IMR-90 (cell line): ENCODE measurements at regions not wholly inside any gene's neighbourhood (a gene's known extent, or its start where the extent isn't known, plus 50 kb on each side); places are given as distances from the start of the nearest gene placed in this dataset.

Experiments
- ATAC-seq: fragments of 200-7000 bp; cut with Tn5 transposase; 2 replicates; pipeline ENCODE4 v1.9.1; 2020; ENCODE audit warnings: low read depth, mild to moderate bottlenecking, moderate library complexity
- BruUV-seq: library from RNA; stranded (reverse); fragments of 400-500 nt; replicated peaks from 2 replicates; lab custom pipeline; 2021; lab: Mats Ljungman, UMichigan
- CTCF ChIA-PET: fragments of 300-600 bp; formaldehyde crosslinking; extraction: SDS; loops from one replicate; lab custom pipeline; 2021; ENCODE audit warnings: antibody characterized with exemption; lab: Yijun Ruan, JAX
- POLR2A ChIA-PET: fragments of 300-600 bp; sonication (Branson Sonifier 250); formaldehyde crosslinking; loops from one replicate; lab custom pipeline; 2022; ENCODE audit warnings: antibody characterized with exemption; ENCODE audit not compliant: unreplicated experiment; lab: Charles Lee
- DNase-seq: peaks from one replicate; pipeline ENCODE4 v3.0.0; 2013
- H2AFZ ChIP-seq: replicated peaks from 2 replicates; pipeline ENCODE3; 2013; ENCODE audit warnings: low read length, mild to moderate bottlenecking; ENCODE audit not compliant: poor library complexity
- H2AK5ac ChIP-seq: 2 replicates; pipeline ENCODE4 v1.6.1; 2013; ENCODE audit warnings: low read depth, low read length, inconsistent platforms
- H2AK9ac ChIP-seq: replicated peaks from 2 replicates; pipeline ENCODE3; 2013; ENCODE audit warnings: mild to moderate bottlenecking, low read depth, low read length, moderate library complexity; ENCODE audit not compliant: poor library complexity
- H2BK120ac ChIP-seq: 2 replicates; pipeline ENCODE4 v1.6.1; 2013; ENCODE audit warnings: low read depth, low read length, inconsistent platforms
- H2BK15ac ChIP-seq: 3 replicates; pipeline ENCODE4 v1.6.1; 2013; ENCODE audit warnings: low read depth, low read length, inconsistent platforms
- H2BK20ac ChIP-seq: 2 replicates; pipeline ENCODE4 v1.6.1; 2013; ENCODE audit warnings: low read depth, mild to moderate bottlenecking, inconsistent platforms, low read length, moderate library complexity
- H2BK5ac ChIP-seq: 2 replicates; pipeline ENCODE4 v1.6.1; 2013; ENCODE audit warnings: mild to moderate bottlenecking, low read depth, low read length, inconsistent platforms; ENCODE audit not compliant: poor library complexity, severe bottlenecking
- H3K14ac ChIP-seq: replicated peaks from 2 replicates; pipeline ENCODE4 v1.6.1; 2013; ENCODE audit warnings: low read depth, low read length, inconsistent platforms
- H3K18ac ChIP-seq: 2 replicates; pipeline ENCODE4 v1.6.1; 2013; ENCODE audit warnings: low read depth, low read length, control low read depth
- H3K23ac ChIP-seq: 2 replicates; pipeline ENCODE4 v1.6.1; 2013; ENCODE audit warnings: low read depth, low read length, inconsistent platforms
- H3K27ac ChIP-seq: 2 replicates; pipeline ENCODE4 v1.5.1; 2013; ENCODE audit warnings: mild to moderate bottlenecking, control low read depth, low read length; ENCODE audit not compliant: insufficient read depth
- H3K27me3 ChIP-seq: 2 replicates; pipeline ENCODE4 v1.6.1; 2013; ENCODE audit warnings: low read length; ENCODE audit not compliant: control insufficient read depth, insufficient read depth
- H3K36me3 ChIP-seq: 2 replicates; pipeline ENCODE4 v1.6.1; 2013; ENCODE audit warnings: low read length, mixed read lengths; ENCODE audit not compliant: control insufficient read depth, insufficient read depth
- H3K4ac ChIP-seq: 2 replicates; pipeline ENCODE4 v1.6.1; 2013; ENCODE audit warnings: low read depth, low read length, inconsistent platforms
- H3K4me1 ChIP-seq: 2 replicates; pipeline ENCODE4 v1.6.1; 2013; ENCODE audit warnings: low read length, mixed read lengths; ENCODE audit not compliant: control insufficient read depth, insufficient read depth
- H3K4me2 ChIP-seq: 2 replicates; pipeline ENCODE4 v1.6.1; 2013; ENCODE audit warnings: low read depth, mild to moderate bottlenecking, control low read depth, low read length, moderate library complexity
- H3K4me3 ChIP-seq: 2 replicates; pipeline ENCODE4 v1.5.1; 2013; ENCODE audit warnings: low read depth, mild to moderate bottlenecking, control low read depth, low read length, moderate library complexity; ENCODE audit not compliant: insufficient read depth
- H3K56ac ChIP-seq: 2 replicates; pipeline ENCODE4 v1.6.1; 2013; ENCODE audit warnings: low read length, inconsistent platforms; ENCODE audit not compliant: insufficient read depth; ENCODE audit errors: extremely low read depth
- H3K79me1 ChIP-seq, 2 experiments: 2 replicates each; pipeline ENCODE4 v1.6.1; 2013; ENCODE audit warnings: low read length in 2 of 2, inconsistent platforms in 1 of 2, low read depth in 1 of 2
- H3K9ac ChIP-seq: 2 replicates; pipeline ENCODE4 v1.6.1; 2013; ENCODE audit warnings: low read depth, low read length, control low read depth
- H3K9me1 ChIP-seq: 2 replicates; pipeline ENCODE4 v1.6.1; 2013; ENCODE audit warnings: low read length, inconsistent platforms; ENCODE audit not compliant: insufficient read depth
- H3K9me3 ChIP-seq: 2 replicates; pipeline ENCODE4 v1.6.1; 2013; ENCODE audit warnings: low read length; ENCODE audit not compliant: control insufficient read depth, insufficient read depth
- H4K20me1 ChIP-seq: 2 replicates; pipeline ENCODE4 v1.6.1; 2013; ENCODE audit warnings: low read length, inconsistent platforms; ENCODE audit not compliant: insufficient read depth
- H4K5ac ChIP-seq: 2 replicates; pipeline ENCODE4 v1.6.1; 2013; ENCODE audit warnings: mild to moderate bottlenecking, low read depth, low read length, control low read depth
- H4K8ac ChIP-seq, 2 experiments: 2 replicates each; pipeline ENCODE4 v1.6.1; 2013; ENCODE audit warnings: low read depth in 2 of 2, low read length in 2 of 2, control low read depth in 1 of 2, inconsistent platforms in 1 of 2
- H4K91ac ChIP-seq: 2 replicates; pipeline ENCODE4 v1.6.1; 2013; ENCODE audit warnings: low read depth, low read length, inconsistent platforms; ENCODE audit not compliant: insufficient read depth
- BHLHE40 ChIP-seq: fragments of 150-350 bp; IDR thresholded peaks from 2 replicates; pipeline ENCODE4 v1.6.1; 2016; ENCODE audit warnings: mild to moderate bottlenecking, low read depth, low read length
- CEBPB ChIP-seq: IDR thresholded peaks from 2 replicates; pipeline ENCODE4 v1.6.1; 2012; ENCODE audit warnings: low read depth, low read length, improper control_type of control experiment
- CHD1 ChIP-seq: IDR thresholded peaks from 2 replicates; pipeline ENCODE4 v1.6.1; 2012; ENCODE audit warnings: low read depth, low read length, improper control_type of control experiment
- FOS ChIP-seq: fragments of 150-350 bp; IDR thresholded peaks from 2 replicates; pipeline ENCODE4 v1.6.1; 2016; ENCODE audit warnings: low read depth, low read length
- POLR2A ChIP-seq: IDR thresholded peaks from 2 replicates; pipeline ENCODE4 v1.6.1; 2012; ENCODE audit warnings: mild to moderate bottlenecking, low read depth, low read length
- RCOR1 ChIP-seq: IDR thresholded peaks from 2 replicates; pipeline ENCODE4 v1.6.1; 2012; ENCODE audit warnings: mild to moderate bottlenecking, low read length, improper control_type of control experiment; ENCODE audit not compliant: insufficient replicate concordance
- WGBS, 2 experiments: methylation state at CpG; one replicate each; pipeline versions ENCODE4 v1.1.5 to v1.1.7; 2013; ENCODE audit warnings: missing lambda C conversion rate in 2 of 2; ENCODE audit not compliant: insufficient read length in 1 of 2; ENCODE audit errors: extremely low coverage in 2 of 2; 5-methylcytosine and 5-hydroxymethylcytosine counted together
- dilution Hi-C: fragments of 300-500 bp; cut with HindIII; formaldehyde crosslinking; loops from one replicate; pipeline ENCODE4 v1.14.3; 2018; ENCODE audit warnings: low sequenced_read_pairs; ENCODE audit not compliant: unreplicated experiment
- in situ Hi-C: fragments of 300-500 bp; cut with MboI; formaldehyde crosslinking; loops from 3 replicates; pipeline ENCODE4 v1.14.3; 2019; ENCODE audit warnings: low sequenced_read_pairs, inconsistent platforms, mixed read lengths
- intact Hi-C: fragments of 100-400 bp; cut with micrococcal nuclease; formaldehyde crosslinking; loops from 2 replicates; pipeline ENCODE4 v1.10.0; 2022
- TF ChIP-seq, protein P1 (sequence below): fragments of 150-350 bp; IDR thresholded peaks from 2 replicates; pipeline ENCODE4 v1.6.1; 2016; ENCODE audit warnings: low read depth, mild to moderate bottlenecking, low read length, moderate library complexity, borderline replicate concordance
- TF ChIP-seq, protein P2 (sequence below): fragments of 150-350 bp; IDR thresholded peaks from 2 replicates; pipeline ENCODE4 v1.6.1; 2017; ENCODE audit warnings: mild to moderate bottlenecking, antibody characterized with exemption, low read length, low read depth

DNA sequence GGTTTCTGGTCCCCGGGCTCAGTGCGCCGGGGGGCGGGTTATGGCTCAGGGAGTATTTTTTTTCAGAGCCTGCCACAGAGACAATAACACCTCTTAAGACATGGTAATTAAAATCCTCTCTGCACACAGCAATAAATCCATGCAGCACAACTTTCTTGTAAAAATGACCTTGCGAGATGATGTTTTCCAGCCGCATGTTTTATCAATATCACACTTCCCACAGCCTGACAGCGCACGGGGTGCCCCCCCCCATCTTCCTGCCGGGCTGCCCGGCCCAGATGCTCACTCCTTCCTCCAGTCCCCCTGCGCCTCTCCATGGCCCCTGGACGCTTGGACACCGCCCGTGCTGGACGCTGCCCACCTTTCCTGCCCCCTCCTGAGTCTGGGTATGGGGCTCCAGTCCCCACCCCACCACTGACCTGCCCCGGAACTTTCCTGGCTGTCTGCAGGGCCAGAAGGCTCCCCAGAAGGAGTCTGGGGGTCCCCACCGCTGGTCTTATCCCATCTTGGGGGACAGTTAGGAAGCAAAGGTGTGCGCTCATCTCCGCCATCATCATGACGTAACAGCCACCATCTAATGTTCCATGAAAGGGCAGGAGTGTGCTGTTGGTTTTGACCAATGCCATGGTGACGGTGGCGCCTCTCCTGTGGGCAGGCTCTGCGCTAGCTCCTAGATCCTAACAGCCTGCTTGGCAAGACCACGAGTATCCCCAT, 182.9 kb downstream of the KIF26A start:
- dilution Hi-C loops (no loop called here), intact Hi-C loops (no loop called here), in situ Hi-C loops (no loop called here)
- no peak for ATAC-seq
- no peak overlapping the region for H2BK120ac ChIP-seq
- DNase-seq: no peak
- peaks cover 54% of the 10 kb centered on the region for H3K9me3 ChIP-seq
- BruUV-seq: no TSS peak
- no peak overlapping the region for H3K23ac ChIP-seq
- H4K5ac ChIP-seq: no peak overlapping the region
- H2BK15ac ChIP-seq: no peak overlapping the region
- H3K4me3 ChIP-seq: no peak overlapping the region
- H3K4me2 ChIP-seq: no peak overlapping the region
- 17% methylated on average over 2 of the region's 24 CpGs; no CpG with 5 or more reads in 1 of the 2 experiments for WGBS, 2 experiments
- H3K27ac ChIP-seq: no peak overlapping the region
- no peaks in the 10 kb centered on the region for H4K20me1 ChIP-seq
- no peak overlapping the region for H4K8ac ChIP-seq
- no peak overlapping the region for H2BK5ac ChIP-seq
- no peaks in the 10 kb centered on the region for H3K79me1 ChIP-seq
- no peak overlapping the region for H3K14ac ChIP-seq
- no peaks in the 10 kb centered on the region for H3K36me3 ChIP-seq
- no peak overlapping the region for H2AK9ac ChIP-seq
- H2AFZ ChIP-seq: no peak overlapping the region
- H4K91ac ChIP-seq: no peak overlapping the region
- ChIA-PET CTCF (no interaction called here), POLR2A (no interaction called here)
- H2AK5ac ChIP-seq: no peak overlapping the region
- H3K9me1 ChIP-seq: no peaks in the 10 kb centered on the region
- no peak overlapping the region for H2BK20ac ChIP-seq
- no peaks in the 10 kb centered on the region for H3K27me3 ChIP-seq
- H3K56ac ChIP-seq: no peak overlapping the region
- H3K9ac ChIP-seq: no peak overlapping the region
- TF ChIP-seq, protein P1, sequence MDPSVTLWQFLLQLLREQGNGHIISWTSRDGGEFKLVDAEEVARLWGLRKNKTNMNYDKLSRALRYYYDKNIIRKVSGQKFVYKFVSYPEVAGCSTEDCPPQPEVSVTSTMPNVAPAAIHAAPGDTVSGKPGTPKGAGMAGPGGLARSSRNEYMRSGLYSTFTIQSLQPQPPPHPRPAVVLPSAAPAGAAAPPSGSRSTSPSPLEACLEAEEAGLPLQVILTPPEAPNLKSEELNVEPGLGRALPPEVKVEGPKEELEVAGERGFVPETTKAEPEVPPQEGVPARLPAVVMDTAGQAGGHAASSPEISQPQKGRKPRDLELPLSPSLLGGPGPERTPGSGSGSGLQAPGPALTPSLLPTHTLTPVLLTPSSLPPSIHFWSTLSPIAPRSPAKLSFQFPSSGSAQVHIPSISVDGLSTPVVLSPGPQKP: no peak
- TF ChIP-seq POLR2A (no peak), FOS (no peak), CHD1 (no peak), BHLHE40 (no peak), RCOR1 (no peak), CEBPB (no peak)
- TF ChIP-seq, protein P2, sequence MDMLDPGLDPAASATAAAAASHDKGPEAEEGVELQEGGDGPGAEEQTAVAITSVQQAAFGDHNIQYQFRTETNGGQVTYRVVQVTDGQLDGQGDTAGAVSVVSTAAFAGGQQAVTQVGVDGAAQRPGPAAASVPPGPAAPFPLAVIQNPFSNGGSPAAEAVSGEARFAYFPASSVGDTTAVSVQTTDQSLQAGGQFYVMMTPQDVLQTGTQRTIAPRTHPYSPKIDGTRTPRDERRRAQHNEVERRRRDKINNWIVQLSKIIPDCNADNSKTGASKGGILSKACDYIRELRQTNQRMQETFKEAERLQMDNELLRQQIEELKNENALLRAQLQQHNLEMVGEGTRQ: no peak
- no peak overlapping the region for H3K18ac ChIP-seq
- H3K4me1 ChIP-seq: no peaks in the 10 kb centered on the region
- no peak overlapping the region for H3K4ac ChIP-seq
